ENCODE measurements at regions not wholly inside any gene's neighbourhood (a gene's known extent, or its start where the extent isn't known, plus 50 kb on each side); places are given as distances from the start of the nearest gene placed in this dataset.

GRCh38 chr7:91375378-91375777 lies 111.1 kb downstream of the FZD1 start:
- H3K27me3 ChIP-seq (replicated peaks; ENCODE audit: insufficient read depth) = peaks cover 12% of the 10 kb centered on the region
- H3K36me3 ChIP-seq (ENCODE audit: low read depth) = no peaks in the 10 kb centered on the region
- no peak overlapping the region for H3K4me3 ChIP-seq
- no peak for DNase-seq
- H3K4me2 ChIP-seq (ENCODE audit: unreplicated experiment) = no peak overlapping the region
- H3K9me2 ChIP-seq (ENCODE audit: insufficient read depth) = no peaks in the 10 kb centered on the region
- in situ Hi-C loops (cut with MboI) = no loop called here
- no peaks in the 10 kb centered on the region for H3K4me1 ChIP-seq (ENCODE audit: insufficient read depth)
- H3K9ac ChIP-seq = no peak overlapping the region
- H3F3A ChIP-seq (ENCODE audit: insufficient read depth) = no peaks in the 10 kb centered on the region
- no peaks in the 10 kb centered on the region for H3K79me2 ChIP-seq (ENCODE audit: insufficient read depth)
- H3K9me3 ChIP-seq (ENCODE audit: low read depth) = no peaks in the 10 kb centered on the region
- TF ChIP-seq EZH2 (IDR thresholded peaks at IDR 0.05; ENCODE audit: insufficient read depth, poor library complexity, severe bottlenecking) = no peak
- TF ChIP-seq EZH2phosphoT487 (IDR thresholded peaks at IDR 0.05; ENCODE audit: insufficient read depth, low read depth) = no peak
- no peaks in the 10 kb centered on the region for H4K20me1 ChIP-seq (ENCODE audit: insufficient read depth)
- no peak overlapping the region for H2AFZ ChIP-seq
- WGBS, 2 experiments (ENCODE audit: low coverage in 1 of 2, low lambda C conversion rate in 2 of 2, missing lambda C conversion rate in 2 of 2) = 47 to 56% methylated on average over 2 of the region's 2 CpGs
- H3K27ac ChIP-seq = no peak overlapping the region

DNA sequence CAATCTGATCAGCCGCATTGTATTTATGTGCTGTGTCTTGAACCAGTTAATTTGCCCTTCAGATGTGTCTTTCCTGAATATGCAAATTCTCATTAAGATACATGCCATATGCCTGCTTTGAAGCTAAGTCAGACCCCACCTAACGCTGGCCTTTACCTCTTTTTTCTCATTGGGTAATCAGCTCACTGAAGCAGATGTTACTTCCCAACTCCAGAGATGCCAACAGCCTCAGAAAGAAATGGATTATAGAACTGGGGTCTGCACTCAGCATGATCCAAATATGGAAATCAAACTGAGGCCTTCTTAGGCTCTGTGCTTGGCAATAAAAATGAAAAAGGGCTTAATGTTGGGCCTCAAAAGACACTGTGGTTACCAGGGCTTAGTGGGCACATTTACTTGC lies 113.9 kb downstream of the FZD1 start:
- Histone ChIP-seq H3K27ac (no peak overlapping the region), H3K79me2 (ENCODE audit: insufficient read depth) (no peaks in the 10 kb centered on the region), H3F3A (ENCODE audit: insufficient read depth) (no peaks in the 10 kb centered on the region), H3K9me2 (ENCODE audit: insufficient read depth) (no peaks in the 10 kb centered on the region), H3K4me3 (no peak overlapping the region), H3K4me2 (ENCODE audit: unreplicated experiment) (no peak overlapping the region), H2AFZ (no peak overlapping the region), H3K9me3 (ENCODE audit: low read depth) (no peaks in the 10 kb centered on the region), H3K9ac (no peak overlapping the region), H4K20me1 (ENCODE audit: insufficient read depth) (no peaks in the 10 kb centered on the region), H3K27me3 (replicated peaks; ENCODE audit: insufficient read depth) (peaks cover 10% of the 10 kb centered on the region; the same call in 1 of the 2 replicates), H3K4me1 (ENCODE audit: insufficient read depth) (no peaks in the 10 kb centered on the region), H3K36me3 (ENCODE audit: low read depth) (no peaks in the 10 kb centered on the region)
- in situ Hi-C loops (cut with MboI) = no loop called here
- no peak for TF ChIP-seq EZH2phosphoT487 (IDR thresholded peaks at IDR 0.05; ENCODE audit: insufficient read depth, low read depth)
- no peak for TF ChIP-seq EZH2 (IDR thresholded peaks at IDR 0.05; ENCODE audit: insufficient read depth, poor library complexity, severe bottlenecking)
- WGBS, 2 experiments (ENCODE audit: low coverage in 1 of 2, low lambda C conversion rate in 2 of 2, missing lambda C conversion rate in 2 of 2) = 60 to 71% methylated on average over 2 of the region's 2 CpGs
- DNase-seq = no peak

DNA sequence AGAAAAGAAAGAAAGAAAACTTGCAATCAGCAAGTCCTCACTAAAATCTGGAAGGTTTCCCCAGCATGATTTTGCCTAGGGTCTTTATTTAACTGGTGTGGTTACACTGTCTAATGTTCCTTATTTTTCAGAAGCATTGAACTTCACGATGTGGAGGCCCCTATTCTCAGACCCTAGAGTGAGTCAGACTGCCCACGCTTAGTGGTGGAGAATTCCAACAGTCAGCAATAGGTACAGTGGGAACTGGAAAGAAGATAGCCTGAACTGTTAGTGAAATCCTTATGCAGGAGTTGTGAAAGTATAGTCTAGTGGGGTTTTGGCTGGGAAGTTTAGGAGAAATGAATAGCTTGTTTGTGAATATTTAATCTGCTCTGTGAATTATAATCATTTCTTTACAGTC lies 115.0 kb downstream of the FZD1 start:
- no peaks in the 10 kb centered on the region for H3K9me3 ChIP-seq (ENCODE audit: low read depth)
- H3K4me1 ChIP-seq (ENCODE audit: insufficient read depth) = no peaks in the 10 kb centered on the region
- no peaks in the 10 kb centered on the region for H3K9me2 ChIP-seq (ENCODE audit: insufficient read depth)
- H3K9ac ChIP-seq = no peak overlapping the region
- no peaks in the 10 kb centered on the region for H3K36me3 ChIP-seq (ENCODE audit: low read depth)
- no peaks in the 10 kb centered on the region for H3K79me2 ChIP-seq (ENCODE audit: insufficient read depth)
- no peak overlapping the region for H2AFZ ChIP-seq
- no peak for TF ChIP-seq EZH2 (IDR thresholded peaks at IDR 0.05; ENCODE audit: insufficient read depth, poor library complexity, severe bottlenecking)
- no peak for TF ChIP-seq EZH2phosphoT487 (IDR thresholded peaks at IDR 0.05; ENCODE audit: insufficient read depth, low read depth)
- H3K27me3 ChIP-seq (replicated peaks; ENCODE audit: insufficient read depth) = peaks cover 11% of the 10 kb centered on the region; the same call in 1 of the 2 replicates
- H3K4me3 ChIP-seq = no peak overlapping the region
- no peaks in the 10 kb centered on the region for H4K20me1 ChIP-seq (ENCODE audit: insufficient read depth)
- H3K4me2 ChIP-seq (ENCODE audit: unreplicated experiment) = no peak overlapping the region
- H3K27ac ChIP-seq = no peak overlapping the region
- no peaks in the 10 kb centered on the region for H3F3A ChIP-seq (ENCODE audit: insufficient read depth)
- no peak for DNase-seq
- in situ Hi-C loops (cut with MboI) = no loop called here
- 25 to 26% methylated on average over 2 of the region's 2 CpGs for WGBS, 2 experiments (ENCODE audit: low coverage in 1 of 2, low lambda C conversion rate in 2 of 2, missing lambda C conversion rate in 2 of 2)

- no peaks in the 10 kb centered on the region for H4K20me1 ChIP-seq (ENCODE audit: insufficient read depth)
- TF ChIP-seq EZH2 (IDR thresholded peaks at IDR 0.05; ENCODE audit: insufficient read depth, poor library complexity, severe bottlenecking) = no peak
- no peak for TF ChIP-seq EZH2phosphoT487 (IDR thresholded peaks at IDR 0.05; ENCODE audit: insufficient read depth, low read depth)
- H3K9me3 ChIP-seq (ENCODE audit: low read depth) = no peaks in the 10 kb centered on the region
- H3K9ac ChIP-seq = no peak overlapping the region
- no peaks in the 10 kb centered on the region for H3K36me3 ChIP-seq (ENCODE audit: low read depth)
- H3K27me3 ChIP-seq (replicated peaks; ENCODE audit: insufficient read depth) = peaks cover 11% of the 10 kb centered on the region; the same call in 1 of the 2 replicates
- H2AFZ ChIP-seq = no peak overlapping the region
- H3K4me2 ChIP-seq (ENCODE audit: unreplicated experiment) = no peak overlapping the region
- 36 to 38% methylated on average over 2 of the region's 2 CpGs for WGBS, 2 experiments (ENCODE audit: low coverage in 1 of 2, low lambda C conversion rate in 2 of 2, missing lambda C conversion rate in 2 of 2)
- no peaks in the 10 kb centered on the region for H3K9me2 ChIP-seq (ENCODE audit: insufficient read depth)
- H3F3A ChIP-seq (ENCODE audit: insufficient read depth) = no peaks in the 10 kb centered on the region
- no peaks in the 10 kb centered on the region for H3K4me1 ChIP-seq (ENCODE audit: insufficient read depth)
- H3K79me2 ChIP-seq (ENCODE audit: insufficient read depth) = no peaks in the 10 kb centered on the region
- H3K4me3 ChIP-seq = no peak overlapping the region
- no peak overlapping the region for H3K27ac ChIP-seq
- in situ Hi-C loops (cut with MboI) = no loop called here
- no peak for DNase-seq
Measured at GRCh38 chr7:91379991-91380390, 115.8 kb downstream of the FZD1 start.

Measured in GM23248 (cell line).